ENCODE measurements at regions not wholly inside any gene's neighbourhood (a gene's known extent, or its start where the extent isn't known, plus 50 kb on each side); places are given as distances from the start of the nearest gene placed in this dataset.
"Not testable (repeated sequence)": the region's sequence is repeated elsewhere in the genome, so short reads cannot be mapped to it uniquely, and the experiment has no call there.

- not testable (repeated sequence) for H3K27ac Mint-ChIP-seq; DNase-seq (ENCODE audit: low spot score in 2 of 2); ATAC-seq; H3K36me3 Mint-ChIP-seq; H3K4me1 Mint-ChIP-seq; H3K4me3 Mint-ChIP-seq; H3K9me3 Mint-ChIP-seq
Measured at GRCh38 chr2:91871716-91872115, 2999.5 kb upstream of the TEKT4 start.

DNA sequence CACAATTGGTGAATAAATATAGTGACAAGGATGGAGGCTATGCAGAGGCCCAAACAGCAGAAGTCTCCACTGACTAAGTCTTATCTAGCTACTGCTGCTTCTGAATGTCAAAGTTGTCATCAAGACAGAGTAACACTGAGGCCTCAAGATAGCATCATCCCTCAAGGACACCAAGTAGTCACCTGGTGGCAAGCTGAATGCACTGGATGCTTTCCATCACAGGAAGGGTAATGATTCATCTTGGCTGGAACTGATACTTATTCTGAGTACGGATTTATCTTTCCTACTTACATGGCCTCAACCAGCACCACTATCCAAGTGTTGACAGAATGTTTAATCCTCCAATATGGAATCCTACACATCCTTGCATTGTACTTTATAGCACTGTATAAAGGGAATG, 2997.8 kb upstream of the TEKT4 start:
- not testable (repeated sequence) for H3K9me3 Mint-ChIP-seq; H3K4me3 Mint-ChIP-seq; DNase-seq (ENCODE audit: low spot score in 2 of 2); ATAC-seq; H3K4me1 Mint-ChIP-seq; H3K36me3 Mint-ChIP-seq; H3K27ac Mint-ChIP-seq

- not testable (repeated sequence) for ATAC-seq; H3K4me1 Mint-ChIP-seq; H3K9me3 Mint-ChIP-seq; H3K27ac Mint-ChIP-seq; H3K36me3 Mint-ChIP-seq; DNase-seq (ENCODE audit: low spot score in 2 of 2); H3K4me3 Mint-ChIP-seq
Measured at GRCh38 chr2:91877658-91878210, 2993.5 kb upstream of the TEKT4 start.

DNA sequence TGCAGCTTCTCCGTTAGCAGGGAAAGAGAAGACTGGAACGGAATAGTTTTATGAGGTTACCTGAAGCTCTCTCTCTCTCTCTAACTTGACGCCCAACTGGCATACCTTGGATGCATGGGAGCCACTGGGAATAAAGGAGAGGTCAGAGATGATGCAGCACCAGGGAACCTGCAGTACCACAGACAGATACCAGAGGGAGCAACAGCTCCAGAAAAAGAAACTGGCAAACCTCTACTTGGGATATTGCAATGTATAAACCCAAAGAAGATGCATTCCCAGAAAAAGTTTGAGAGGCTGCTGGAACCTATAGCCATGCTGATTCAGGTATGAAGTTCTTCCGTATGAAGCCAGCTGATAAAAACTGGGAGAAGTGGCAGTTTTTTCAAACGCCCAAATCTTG, 2976.1 kb upstream of the TEKT4 start:
- not testable (repeated sequence) for DNase-seq (ENCODE audit: low spot score in 2 of 2); H3K4me3 Mint-ChIP-seq; H3K36me3 Mint-ChIP-seq; H3K4me1 Mint-ChIP-seq; ATAC-seq; H3K9me3 Mint-ChIP-seq; H3K27ac Mint-ChIP-seq

- peaks cover 16% of the 10 kb centered on the region for H3K9me3 Mint-ChIP-seq
- not testable (repeated sequence) for ATAC-seq; H3K4me3 Mint-ChIP-seq; H3K4me1 Mint-ChIP-seq; DNase-seq (ENCODE audit: low spot score in 2 of 2); H3K27ac Mint-ChIP-seq; H3K36me3 Mint-ChIP-seq
Measured at GRCh38 chr2:91917602-91918001, 2953.6 kb upstream of the TEKT4 start.
